Fibroblast of lung (primary cell): ENCODE measurements at regions not wholly inside any gene's neighbourhood (a gene's known extent, or its start where the extent isn't known, plus 50 kb on each side); places are given as distances from the start of the nearest gene placed in this dataset.

ENCODE experiments used
- DNase-seq, 2 donors: peaks; one replicate each; pipeline versions ENCODE4 v3.0.0 to v3.0.0-alpha.2; 2010; ENCODE audit warnings: low read depth in 2 of 2
- H2AFZ ChIP-seq: 2 replicates; pipeline ENCODE4 v1.5.1; 2012; ENCODE audit warnings: low read length, control low read depth, inconsistent platforms
- H3K27ac ChIP-seq: 2 replicates; pipeline ENCODE4 v1.5.1; 2011; ENCODE audit warnings: low read length, control low read depth; ENCODE audit not compliant: insufficient read depth
- H3K27me3 ChIP-seq: 2 replicates; pipeline ENCODE4 v1.5.1; 2011; ENCODE audit warnings: mild to moderate bottlenecking, low read length; ENCODE audit not compliant: control insufficient read depth, insufficient read depth
- H3K36me3 ChIP-seq: 2 replicates; pipeline ENCODE4 v1.5.1; 2011; ENCODE audit warnings: low read length; ENCODE audit not compliant: control insufficient read depth, insufficient read depth
- H3K4me1 ChIP-seq: 2 replicates; pipeline ENCODE4 v1.5.1; 2011; ENCODE audit warnings: low read length; ENCODE audit not compliant: control insufficient read depth, insufficient read depth; ENCODE audit errors: extremely low read depth
- H3K4me2 ChIP-seq: 2 replicates; pipeline ENCODE4 v1.5.1; 2011; ENCODE audit warnings: low read length, control low read depth; ENCODE audit not compliant: insufficient read depth; ENCODE audit errors: extremely low read depth
- H3K4me3 ChIP-seq, 4 experiments: fragments of 200-600 bp in 1 of 4; sonication (generic) in 1 of 4; replicated peaks in 1 of 4; 2 replicates each; pipeline ENCODE4 v1.5.1; 2011 to 2016; ENCODE audit warnings: low read length in 4 of 4, low read depth in 3 of 4, mild to moderate bottlenecking in 3 of 4, control low read depth in 2 of 4, inconsistent platforms in 1 of 4, mixed read lengths in 1 of 4; ENCODE audit not compliant: insufficient read depth in 1 of 4; ENCODE audit errors: control extremely low read depth in 1 of 4
- H3K79me2 ChIP-seq: 2 replicates; pipeline ENCODE4 v1.5.1; 2012; ENCODE audit warnings: mild to moderate bottlenecking, low read length, inconsistent platforms; ENCODE audit not compliant: control insufficient read depth, insufficient read depth
- H3K9ac ChIP-seq: 2 replicates; pipeline ENCODE4 v1.5.1; 2011; ENCODE audit warnings: mild to moderate bottlenecking, low read length, control low read depth; ENCODE audit not compliant: insufficient read depth
- H3K9me3 ChIP-seq: 2 replicates; pipeline ENCODE4 v1.5.1; 2012; ENCODE audit warnings: low read depth, low read length; ENCODE audit not compliant: control insufficient read depth, insufficient read depth
- H4K20me1 ChIP-seq: 2 replicates; pipeline ENCODE4 v1.5.1; 2011; ENCODE audit warnings: low read length; ENCODE audit not compliant: control insufficient read depth, insufficient read depth; ENCODE audit errors: extremely low read depth
- EZH2 ChIP-seq: IDR thresholded peaks from 2 replicates; pipeline ENCODE4 v1.5.1; 2012; ENCODE audit warnings: low read length, control low read depth, mild to moderate bottlenecking; ENCODE audit errors: missing control alignments
- TF ChIP-seq, protein P1 (sequence below), 2 donors: IDR thresholded peaks in 1 of 2; conservative IDR thresholded peaks in 1 of 2; 1 replicate in 1 of 2; 2 replicates in 1 of 2; pipeline ENCODE4 v1.5.1; 2011 to 2012; ENCODE audit warnings: low read length in 2 of 2, control low read depth in 1 of 2, inconsistent platforms in 1 of 2, low read depth in 1 of 2, mild to moderate bottlenecking in 1 of 2

DNA sequence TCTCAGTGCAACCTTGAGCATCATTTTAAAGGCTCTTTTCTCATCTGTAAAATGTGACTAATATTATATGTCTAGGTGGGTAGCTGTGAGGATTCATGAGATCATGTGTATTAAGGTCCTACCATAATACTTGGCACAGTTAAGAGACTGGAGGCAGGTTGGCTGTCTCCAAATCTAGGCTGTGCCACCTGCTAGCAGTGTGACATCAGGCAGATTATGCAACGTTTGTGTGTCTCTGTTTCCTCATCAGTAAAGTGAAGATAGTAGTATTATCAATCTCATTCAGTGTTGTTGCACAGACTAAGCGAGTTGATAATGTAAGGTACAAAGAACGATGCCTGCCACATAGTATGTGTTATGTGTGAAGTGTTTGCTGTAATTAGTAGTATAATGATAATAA lies 227.4 kb downstream of the SAMD5 start:
- no peak for TF ChIP-seq EZH2
- TF ChIP-seq, protein P1, sequence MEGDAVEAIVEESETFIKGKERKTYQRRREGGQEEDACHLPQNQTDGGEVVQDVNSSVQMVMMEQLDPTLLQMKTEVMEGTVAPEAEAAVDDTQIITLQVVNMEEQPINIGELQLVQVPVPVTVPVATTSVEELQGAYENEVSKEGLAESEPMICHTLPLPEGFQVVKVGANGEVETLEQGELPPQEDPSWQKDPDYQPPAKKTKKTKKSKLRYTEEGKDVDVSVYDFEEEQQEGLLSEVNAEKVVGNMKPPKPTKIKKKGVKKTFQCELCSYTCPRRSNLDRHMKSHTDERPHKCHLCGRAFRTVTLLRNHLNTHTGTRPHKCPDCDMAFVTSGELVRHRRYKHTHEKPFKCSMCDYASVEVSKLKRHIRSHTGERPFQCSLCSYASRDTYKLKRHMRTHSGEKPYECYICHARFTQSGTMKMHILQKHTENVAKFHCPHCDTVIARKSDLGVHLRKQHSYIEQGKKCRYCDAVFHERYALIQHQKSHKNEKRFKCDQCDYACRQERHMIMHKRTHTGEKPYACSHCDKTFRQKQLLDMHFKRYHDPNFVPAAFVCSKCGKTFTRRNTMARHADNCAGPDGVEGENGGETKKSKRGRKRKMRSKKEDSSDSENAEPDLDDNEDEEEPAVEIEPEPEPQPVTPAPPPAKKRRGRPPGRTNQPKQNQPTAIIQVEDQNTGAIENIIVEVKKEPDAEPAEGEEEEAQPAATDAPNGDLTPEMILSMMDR (conservative IDR thresholded peaks at IDR 0.05 in 1 of 2, IDR thresholded peaks at IDR 0.05 in 1 of 2; ENCODE audit: low read depth in 1 of 2, low read length in 2 of 2) = no peak
- no peaks in the 10 kb centered on the region for H3K9me3 ChIP-seq
- no peak overlapping the region for H2AFZ ChIP-seq
- H3K4me3 ChIP-seq = no peak overlapping the region
- H3K36me3 ChIP-seq = no peaks in the 10 kb centered on the region
- no peaks in the 10 kb centered on the region for H3K79me2 ChIP-seq
- no peaks in the 10 kb centered on the region for H3K27me3 ChIP-seq
- H4K20me1 ChIP-seq = no peaks in the 10 kb centered on the region
- no peaks in the 10 kb centered on the region for H3K4me1 ChIP-seq
- no peak for DNase-seq
- no peak overlapping the region for H3K27ac ChIP-seq
- no peak overlapping the region for H3K4me2 ChIP-seq
- H3K9ac ChIP-seq = no peak overlapping the region

DNA sequence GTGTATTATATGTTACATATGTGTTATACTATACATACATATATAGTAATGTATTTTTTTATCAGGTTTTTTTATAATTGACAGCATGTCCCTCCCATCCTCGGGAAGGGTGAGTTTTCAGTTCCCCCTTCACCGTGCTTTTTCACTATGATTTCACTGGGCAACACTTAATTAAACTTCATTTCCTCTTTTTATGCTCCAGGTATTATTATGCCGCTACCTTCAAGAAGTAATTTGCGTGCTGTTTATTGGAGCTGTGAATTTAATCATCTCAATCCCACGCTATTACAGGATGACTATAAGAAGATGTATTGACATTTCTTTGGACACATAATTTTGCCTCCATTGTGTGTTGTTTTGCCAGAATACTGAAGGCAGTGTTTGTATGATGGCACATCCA lies 228.6 kb downstream of the SAMD5 start:
- Histone ChIP-seq H2AFZ (no peak overlapping the region), H4K20me1 (no peaks in the 10 kb centered on the region), H3K27ac (no peak overlapping the region), H3K79me2 (no peaks in the 10 kb centered on the region), H3K4me2 (no peak overlapping the region), H3K9ac (no peak overlapping the region), H3K27me3 (no peaks in the 10 kb centered on the region), H3K36me3 (no peaks in the 10 kb centered on the region), H3K9me3 (no peaks in the 10 kb centered on the region), H3K4me1 (no peaks in the 10 kb centered on the region), H3K4me3 (no peak overlapping the region)
- no peak for DNase-seq
- no peak for TF ChIP-seq EZH2
- TF ChIP-seq, protein P1 (conservative IDR thresholded peaks at IDR 0.05 in 1 of 2, IDR thresholded peaks at IDR 0.05 in 1 of 2; ENCODE audit: low read depth in 1 of 2, low read length in 2 of 2) = no peak

DNA sequence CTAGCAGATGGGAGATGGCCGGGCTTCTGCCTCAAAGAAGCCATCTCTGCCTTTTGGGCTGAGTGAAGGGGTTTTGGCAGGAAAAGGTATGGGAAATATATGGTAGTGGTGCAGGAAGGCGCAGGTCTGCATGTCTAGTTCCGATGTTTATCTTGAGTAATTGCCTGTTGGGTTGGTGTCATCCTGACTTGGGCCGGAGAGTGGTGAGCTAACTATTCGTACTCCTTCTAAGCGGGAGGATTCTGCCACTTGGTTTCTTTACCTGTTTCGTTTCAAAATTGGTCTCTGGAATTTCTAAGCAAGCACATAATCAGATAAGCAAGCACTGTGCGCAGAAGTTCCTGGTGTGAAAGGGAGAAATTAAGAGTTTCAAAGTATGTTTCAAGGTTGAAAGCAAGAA lies 229.6 kb downstream of the SAMD5 start:
- H3K4me2 ChIP-seq = no peak overlapping the region
- no peak overlapping the region for H3K27ac ChIP-seq
- H3K27me3 ChIP-seq = no peaks in the 10 kb centered on the region
- H4K20me1 ChIP-seq = no peaks in the 10 kb centered on the region
- H3K4me3 ChIP-seq = no peak overlapping the region
- no peak overlapping the region for H2AFZ ChIP-seq
- H3K36me3 ChIP-seq = no peaks in the 10 kb centered on the region
- no peak for DNase-seq
- TF ChIP-seq EZH2 = no peak
- TF ChIP-seq, protein P1 (conservative IDR thresholded peaks at IDR 0.05 in 1 of 2, IDR thresholded peaks at IDR 0.05 in 1 of 2; ENCODE audit: low read depth in 1 of 2, low read length in 2 of 2) = no peak
- no peak overlapping the region for H3K9ac ChIP-seq
- H3K4me1 ChIP-seq = no peaks in the 10 kb centered on the region
- H3K79me2 ChIP-seq = no peaks in the 10 kb centered on the region
- no peaks in the 10 kb centered on the region for H3K9me3 ChIP-seq
